HG03135 (cell line): ENCODE measurements at regions not wholly inside any gene's neighbourhood (a gene's known extent, or its start where the extent isn't known, plus 50 kb on each side); places are given as distances from the start of the nearest gene placed in this dataset.
"Not testable (repeated sequence)": the region's sequence is repeated elsewhere in the genome, so short reads cannot be mapped to it uniquely, and the experiment has no call there.

Experiments used
- ATAC-seq: cut with Tn5 transposase; IDR thresholded peaks from one replicate; pipeline ENCODE4 v1.9.1; 2021; ENCODE audit warnings: mild to moderate bottlenecking, moderate library complexity; ENCODE audit not compliant: unreplicated experiment

DNA sequence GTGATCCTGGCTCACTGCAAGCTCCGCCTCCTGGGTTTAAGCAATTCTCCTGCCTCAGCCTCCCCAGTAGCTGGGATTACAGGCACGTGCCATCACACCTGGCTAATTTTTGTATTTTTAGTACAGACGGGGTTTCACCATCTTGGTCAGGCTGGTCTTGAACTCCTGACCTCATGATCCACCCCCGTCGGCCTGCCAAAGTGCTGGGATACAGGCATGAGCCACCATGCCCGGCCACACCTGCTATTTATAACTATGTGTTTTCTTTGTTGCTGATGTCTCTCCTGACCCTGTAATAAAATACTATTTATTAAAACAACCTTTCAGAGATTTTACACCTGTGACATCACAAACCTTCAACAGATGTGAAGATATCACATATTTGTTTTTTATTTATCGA, 736.5 kb upstream of the PCDH15 start:
- ATAC-seq: not testable (repeated sequence)

DNA sequence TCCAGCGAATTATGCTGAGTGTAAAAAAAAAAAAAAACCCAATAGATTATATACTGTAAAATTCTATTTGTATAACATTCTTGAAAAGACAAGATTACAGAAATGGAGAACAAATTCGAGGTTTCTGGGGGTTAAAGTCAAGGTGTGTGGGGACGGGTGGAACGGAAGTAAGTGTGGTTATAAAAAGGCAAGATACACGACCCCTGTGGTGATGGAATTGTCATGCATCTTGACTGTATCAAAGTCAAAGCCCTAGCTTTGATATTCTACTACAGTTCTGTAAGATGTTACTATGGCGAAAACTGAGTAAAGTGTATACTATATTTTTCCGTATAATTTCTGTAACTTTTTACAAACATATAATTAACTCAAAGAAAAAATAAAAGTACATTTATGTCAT, 718.2 kb upstream of the PCDH15 start:
- no peak for ATAC-seq

DNA sequence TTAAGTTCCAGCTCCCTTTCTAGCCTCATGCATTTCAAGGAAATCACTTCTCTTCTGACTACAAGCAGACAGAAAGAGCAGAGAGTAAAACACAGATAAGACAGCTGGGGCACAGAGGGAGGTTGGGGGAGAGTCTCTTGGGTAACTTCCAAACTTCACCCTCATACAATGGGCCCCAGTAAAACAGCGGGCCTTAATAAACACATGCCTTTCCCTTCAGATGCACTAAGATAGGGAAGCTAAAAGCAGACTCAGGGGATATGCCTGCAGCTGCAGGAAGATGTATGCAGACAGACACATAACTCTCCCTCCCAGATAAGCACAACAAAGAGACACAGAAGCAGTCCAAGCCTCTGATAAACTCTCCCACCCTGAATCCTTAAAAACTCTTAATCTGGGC, 717.4 kb upstream of the PCDH15 start:
- not testable (repeated sequence) for ATAC-seq

DNA sequence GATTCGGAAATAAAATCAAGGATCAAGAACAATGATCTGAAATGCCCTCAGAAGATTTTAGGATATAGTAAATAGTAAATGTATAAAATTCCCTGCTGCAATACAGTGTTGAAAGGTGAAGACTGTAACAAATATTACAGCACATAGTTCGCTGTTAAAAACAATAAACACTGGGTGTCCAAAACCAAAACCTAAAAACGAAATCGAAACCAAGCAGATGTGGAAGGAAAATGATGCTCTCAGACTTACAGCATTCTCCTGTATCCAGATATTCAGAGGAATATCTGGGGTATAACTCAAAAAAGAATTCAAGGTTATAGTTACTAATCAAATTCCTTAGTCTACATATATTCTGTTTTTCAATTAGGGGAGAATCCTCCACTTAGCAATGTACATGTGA, 708.1 kb upstream of the PCDH15 start:
- ATAC-seq: no peak

DNA sequence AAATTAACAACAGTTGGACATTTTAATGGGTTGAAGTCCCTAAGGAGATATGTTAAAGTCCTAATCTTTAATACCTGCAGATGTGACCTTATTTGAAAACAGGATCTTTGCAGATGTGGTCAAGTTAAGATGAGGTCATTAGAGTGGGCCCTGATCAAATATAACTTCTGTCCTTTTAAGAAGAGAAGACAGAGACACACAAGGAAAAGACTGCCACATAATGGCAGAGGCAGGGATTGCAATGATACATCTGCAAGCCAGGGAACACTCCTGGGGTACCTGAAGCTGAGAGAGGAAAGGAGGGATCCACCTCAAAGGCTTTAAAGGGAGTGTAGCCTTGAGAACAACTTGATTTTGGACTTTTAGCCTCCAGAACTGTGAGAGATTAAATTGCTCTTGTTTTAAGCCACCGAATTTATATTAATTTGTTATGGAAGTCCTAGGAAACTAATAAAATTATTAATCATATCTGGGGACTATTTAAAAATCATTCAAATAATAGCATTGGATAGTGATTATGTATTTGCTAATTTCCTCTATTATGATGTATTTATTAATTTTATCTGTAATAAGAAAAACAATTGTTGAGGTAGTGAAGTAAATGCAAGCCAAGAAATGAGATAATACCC, 700.0 kb upstream of the PCDH15 start:
- ATAC-seq: no peak

DNA sequence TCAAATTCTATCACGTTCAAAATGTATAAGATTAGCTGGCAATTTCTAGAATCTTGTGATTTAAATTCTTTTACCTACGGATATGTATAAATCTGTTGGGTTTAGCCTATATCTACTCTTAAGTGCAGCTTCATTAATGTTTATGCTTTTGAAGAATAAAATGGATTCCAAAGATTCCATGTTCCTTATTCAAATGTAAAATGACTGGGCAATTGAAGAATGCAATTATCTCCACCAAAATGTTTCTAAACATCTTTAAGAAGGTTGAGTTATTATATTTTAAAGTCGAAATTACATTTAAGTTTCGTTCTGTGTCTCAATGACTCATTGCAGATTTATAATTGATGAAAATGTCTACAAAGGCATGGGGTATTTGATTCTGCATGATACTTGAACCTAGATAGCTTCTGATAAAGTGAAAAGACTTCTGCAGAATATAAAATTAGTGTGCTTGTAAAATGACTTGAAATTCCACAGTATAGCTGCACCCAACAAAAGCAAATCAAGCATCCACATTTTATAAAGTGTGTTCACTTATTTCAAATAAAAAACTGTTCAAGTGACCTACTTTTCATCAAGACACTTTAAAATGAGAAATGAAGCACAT, 697.0 kb upstream of the PCDH15 start:
- ATAC-seq: no peak

DNA sequence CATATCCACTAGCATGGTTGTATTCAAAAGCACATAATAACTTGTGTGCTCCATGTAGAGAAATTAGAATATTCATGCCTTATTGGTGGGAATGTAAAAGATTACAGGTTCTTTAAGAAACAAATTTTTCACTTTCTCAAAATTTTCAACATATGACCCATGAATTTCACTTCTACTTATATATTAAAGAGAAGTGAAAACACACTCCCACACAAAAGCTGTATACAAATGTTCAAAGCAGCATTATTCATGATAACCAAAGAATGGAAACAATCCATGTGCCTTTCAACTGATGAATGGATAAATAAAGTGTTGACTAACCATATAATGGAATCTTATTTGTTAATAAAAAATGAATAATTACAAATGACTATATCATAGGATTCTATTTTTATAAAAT, 694.5 kb upstream of the PCDH15 start:
- ATAC-seq: no peak

DNA sequence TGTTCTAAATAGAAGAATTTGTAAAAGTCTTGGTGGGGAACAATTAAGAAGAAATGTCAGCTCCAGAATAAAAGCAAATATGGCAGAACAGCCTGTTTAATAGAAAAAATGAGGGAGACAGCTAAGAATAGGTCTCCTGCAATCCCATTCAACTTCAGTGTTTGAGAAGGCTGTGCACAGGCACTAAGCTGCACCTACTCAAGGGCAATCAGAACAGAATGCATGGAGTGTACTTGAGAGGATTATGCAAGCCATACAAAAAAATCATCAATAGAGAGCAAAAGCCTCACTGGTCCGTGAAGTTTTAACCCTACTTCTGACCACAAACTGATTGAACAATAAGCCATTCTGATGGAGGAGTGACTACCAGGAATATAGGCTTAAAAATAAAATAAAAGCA, 690.7 kb upstream of the PCDH15 start:
- no peak for ATAC-seq

DNA sequence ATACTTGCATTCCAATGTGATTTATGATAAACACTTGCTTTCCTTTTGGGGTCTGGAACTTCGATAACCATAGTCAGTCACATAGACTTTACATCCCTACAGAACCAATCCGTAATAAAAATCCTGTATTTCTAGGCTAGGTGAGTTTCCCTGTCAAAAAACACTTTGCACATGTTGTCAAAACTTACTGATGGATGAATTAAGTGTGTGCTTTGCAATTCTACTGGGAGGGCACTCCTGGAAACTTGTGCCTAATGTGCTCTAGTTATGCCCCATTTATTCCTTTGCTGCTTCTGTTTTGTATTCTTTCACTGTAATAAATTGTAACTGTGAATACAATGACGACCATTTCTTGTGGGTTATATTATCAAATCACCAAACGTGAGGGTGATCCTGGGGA, 684.8 kb upstream of the PCDH15 start:
- no peak for ATAC-seq

DNA sequence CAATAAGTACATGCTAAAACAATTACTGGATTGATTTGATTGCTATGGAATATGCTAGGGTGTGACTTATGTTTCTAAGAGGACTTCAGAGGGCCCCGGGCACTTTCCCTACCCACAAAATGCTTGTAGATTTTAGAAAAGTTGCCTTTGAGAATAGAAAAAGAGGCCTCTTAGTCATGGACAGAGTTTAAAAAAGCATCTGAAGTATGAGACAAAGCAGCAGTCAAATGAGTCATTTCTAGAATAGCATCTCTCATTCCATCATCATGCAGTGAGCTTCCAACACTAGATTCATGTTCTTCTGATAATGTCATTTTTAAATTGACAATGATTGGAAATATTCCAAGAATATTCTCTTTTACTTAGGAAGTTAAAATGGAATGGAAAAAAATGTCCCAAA, 675.1 kb upstream of the PCDH15 start:
- no peak for ATAC-seq

DNA sequence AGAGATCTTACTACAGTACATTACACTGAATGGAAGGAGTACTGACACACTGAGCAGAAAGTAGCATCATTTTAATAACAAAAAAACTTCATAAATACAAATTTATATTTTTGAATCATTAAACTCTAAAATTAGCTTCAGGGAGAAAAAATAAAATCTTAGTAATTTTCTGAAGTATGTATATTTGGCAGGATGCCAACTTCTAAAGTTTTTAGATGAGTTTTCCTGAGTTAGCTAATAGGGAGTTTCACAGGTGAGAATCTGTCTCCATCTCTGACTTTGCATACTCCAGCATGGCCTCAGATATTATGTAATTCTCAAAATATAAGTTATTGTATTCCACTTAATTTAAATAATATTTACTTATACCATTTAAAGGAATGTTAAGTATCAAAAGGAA, 673.2 kb upstream of the PCDH15 start:
- no peak for ATAC-seq

DNA sequence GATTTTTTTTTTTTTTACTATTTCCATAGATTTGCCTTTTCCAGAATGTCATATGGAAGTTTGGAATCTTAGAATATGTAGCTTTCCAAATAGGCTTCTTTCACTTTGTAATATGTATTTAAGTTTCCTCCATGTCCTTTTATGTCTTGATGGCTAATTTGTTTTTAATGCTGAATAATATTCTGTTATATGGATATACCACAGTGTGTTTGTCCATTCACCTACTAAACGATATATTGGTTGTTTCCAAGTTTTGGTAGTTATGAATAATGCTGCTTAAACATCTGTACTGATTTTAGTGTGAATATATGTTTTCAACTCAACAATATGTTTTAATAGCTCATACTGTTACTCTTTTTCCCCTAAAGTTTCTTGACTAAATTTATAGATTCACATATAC, 669.8 kb upstream of the PCDH15 start:
- no peak for ATAC-seq

DNA sequence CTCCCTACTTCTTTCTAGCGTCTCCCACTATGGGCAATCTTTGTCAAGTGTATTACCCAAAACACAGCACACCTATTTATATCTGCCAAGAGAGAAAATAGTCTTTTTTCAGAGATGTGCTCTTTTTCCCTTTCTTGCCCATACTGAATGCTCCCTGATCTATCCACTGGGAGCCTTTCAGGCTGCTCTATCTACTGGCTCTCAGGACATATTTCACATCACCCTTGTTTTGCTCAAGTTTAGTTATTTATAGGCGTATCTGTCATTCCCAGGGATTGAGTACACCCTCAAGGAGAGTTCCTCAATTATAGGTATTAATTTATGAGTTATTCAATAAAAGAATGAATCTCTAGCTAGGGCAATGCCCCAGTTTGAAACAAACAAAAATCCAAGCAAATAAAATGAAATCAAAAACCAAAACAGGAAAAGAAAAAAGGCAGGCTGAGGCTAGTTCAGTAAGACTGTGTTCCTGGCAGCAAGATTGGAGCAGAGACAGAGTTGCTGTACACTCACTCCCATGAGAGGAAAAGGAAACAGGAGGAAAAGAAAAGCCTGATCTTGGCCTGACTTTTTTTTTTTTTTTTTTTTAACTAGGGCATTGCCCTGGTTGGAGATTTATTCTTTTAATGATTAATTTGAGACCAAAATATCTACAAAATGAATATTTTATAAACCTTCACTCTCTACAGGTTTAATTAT, 665.9 kb upstream of the PCDH15 start:
- no peak for ATAC-seq

DNA sequence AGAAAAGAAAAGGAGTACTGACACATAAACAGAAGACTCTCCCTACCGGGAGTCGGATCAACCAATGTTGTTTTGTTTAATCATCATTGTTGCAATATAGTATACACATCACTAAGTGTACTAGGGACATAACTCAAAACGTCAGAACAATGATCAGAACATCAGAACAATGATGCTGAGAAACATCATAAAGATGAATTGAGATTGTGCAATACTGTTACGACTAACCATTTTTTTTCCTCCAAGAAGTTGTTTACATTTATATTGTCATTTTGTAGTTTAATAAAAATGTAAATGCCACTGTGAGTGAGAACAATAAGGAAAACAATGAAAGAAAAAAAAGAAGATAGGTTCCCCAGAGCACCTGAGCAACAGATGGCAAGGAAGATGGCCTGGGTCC, 663.1 kb upstream of the PCDH15 start:
- ATAC-seq: no peak

DNA sequence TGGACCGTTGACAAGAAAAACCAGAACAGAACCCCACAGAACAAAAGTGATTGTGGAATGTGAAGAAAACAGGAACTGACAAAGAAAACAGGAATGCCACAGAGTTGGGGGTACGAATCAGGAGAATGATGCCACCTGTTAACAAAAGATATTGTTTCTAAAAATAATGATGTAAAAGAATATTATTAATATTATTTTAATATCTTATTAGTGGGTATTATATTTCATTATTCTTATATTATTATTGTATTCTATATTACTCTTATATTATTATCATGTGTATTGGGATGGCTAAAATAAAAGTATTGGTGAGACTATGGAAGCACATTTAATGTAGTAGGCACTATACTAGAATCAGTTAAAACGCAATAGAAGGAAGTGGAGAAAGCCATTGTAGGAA, 659.0 kb upstream of the PCDH15 start:
- no peak for ATAC-seq

DNA sequence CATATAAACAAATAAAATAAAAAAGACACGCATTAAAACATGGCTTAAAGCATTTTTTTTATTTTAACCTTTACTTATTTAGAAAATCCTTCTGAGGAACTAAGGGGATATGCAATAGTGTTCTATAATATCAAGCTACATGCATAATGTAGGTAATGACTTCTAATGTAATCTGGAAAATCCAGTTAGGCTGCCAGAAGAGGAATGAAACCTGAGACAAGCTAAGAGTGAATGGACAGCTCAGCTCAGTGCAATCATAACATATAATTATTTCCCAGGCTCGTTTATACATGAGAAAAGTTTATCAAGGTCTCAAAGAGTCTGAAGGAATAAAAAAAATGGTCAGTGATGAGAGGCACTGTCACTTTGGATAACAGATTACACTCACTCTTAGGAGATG, 649.0 kb upstream of the PCDH15 start:
- ATAC-seq: no peak

DNA sequence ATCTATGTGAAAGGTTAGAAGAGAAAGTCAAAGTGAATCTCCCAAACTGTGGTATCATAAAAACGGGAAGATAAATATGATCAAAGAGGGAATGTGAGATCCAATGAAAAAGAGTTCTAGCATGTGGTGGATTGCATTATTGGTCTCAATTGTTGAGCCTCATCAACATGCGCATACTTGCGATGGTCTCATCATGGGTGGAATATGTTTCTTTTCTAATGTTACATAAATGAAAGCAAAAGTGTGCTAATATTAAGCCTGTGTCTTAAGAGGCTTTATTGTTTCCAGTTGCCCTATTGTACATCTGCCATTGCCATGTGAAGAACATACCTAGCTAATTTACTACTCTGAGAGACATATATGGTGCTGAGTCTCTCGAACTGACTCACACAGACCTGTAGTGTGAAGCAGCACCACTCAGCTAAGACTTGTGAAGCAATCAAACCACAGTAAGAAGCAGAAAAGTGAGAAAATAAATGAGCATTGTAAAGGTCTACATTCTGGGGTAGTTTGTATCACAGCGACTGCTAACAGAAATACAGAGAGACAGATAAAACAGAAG, 645.5 kb upstream of the PCDH15 start:
- ATAC-seq: no peak

DNA sequence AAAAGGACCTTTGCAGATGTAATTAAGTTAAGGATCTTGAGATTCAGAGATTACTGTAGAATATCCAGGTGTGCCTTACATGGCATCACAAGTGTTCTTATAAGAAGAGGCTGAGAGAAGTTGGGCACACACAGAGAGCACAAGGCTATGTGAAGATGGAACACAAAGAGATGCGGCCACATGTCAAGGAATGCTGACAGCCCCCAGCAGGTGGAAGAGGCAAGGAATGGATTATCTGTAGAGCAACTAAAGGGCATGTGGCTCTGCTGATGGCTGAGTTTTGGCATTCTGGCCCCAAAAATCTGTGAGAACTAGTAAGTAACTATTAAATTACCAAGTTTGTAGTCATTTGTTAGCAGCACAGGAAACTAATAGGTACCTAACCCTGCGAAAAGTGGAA, 640.7 kb upstream of the PCDH15 start:
- no peak for ATAC-seq

DNA sequence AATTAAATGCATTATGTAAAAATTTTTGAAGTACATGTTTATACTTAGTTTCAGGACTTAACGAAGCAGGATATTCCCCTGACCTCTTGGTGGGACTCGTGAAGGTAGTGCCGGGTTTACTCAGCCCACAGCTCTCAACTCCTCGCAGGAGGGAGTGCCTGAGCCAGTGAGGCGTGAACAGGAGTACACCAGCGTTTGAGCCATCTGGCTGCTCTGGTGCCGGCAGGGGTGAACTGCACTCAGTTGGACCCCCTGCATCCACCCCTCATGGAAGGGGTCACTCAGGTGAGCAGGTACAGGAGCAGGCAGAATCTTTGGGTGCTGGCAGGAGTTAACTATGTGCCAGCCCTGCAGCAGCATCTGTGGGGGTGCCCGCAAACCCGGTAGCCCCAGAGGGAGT, 625.1 kb upstream of the PCDH15 start:
- ATAC-seq: no peak

DNA sequence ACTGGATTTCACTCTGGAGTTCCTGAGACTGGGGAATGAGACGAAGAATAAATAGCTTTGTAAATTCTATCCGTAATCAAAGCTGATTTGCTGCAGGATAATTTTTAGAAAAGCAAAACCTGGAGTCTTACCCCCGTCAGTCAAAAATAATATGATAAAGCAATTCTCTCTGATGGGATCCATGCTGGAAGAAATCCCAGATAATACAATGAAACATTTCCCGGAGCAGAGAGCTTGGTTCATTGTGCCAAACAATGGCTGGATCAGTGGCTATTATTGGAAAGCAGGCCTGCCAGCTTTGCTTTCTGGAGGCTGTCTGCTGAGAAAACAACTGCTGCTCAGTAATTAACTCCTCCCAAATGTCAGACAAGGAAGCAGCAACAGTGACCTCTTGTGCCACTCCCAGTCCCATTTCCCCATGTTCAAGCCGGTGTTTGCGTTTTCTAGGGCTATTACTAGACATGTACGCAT, 609.4 kb upstream of the PCDH15 start:
- ATAC-seq: no peak

DNA sequence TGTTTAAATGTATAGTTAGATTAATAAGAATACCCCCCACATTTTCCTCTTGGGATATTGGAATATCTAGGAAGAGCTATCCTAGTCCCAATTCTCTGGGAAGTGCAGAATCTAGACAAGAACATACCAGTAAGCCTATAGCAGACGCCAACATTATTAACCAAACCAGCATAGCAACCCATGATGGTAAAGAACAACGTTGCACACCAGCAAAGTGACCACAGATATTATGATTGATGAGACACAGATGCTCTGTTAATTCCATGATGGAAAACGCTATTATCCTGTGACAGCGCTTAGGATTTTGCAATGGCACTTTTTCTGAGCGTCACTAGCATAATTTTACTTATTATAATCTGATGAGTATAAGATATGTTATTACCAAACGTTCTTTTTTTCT, 603.1 kb upstream of the PCDH15 start:
- no peak for ATAC-seq
